BE2C (cell line): ENCODE measurements at regions not wholly inside any gene's neighbourhood (a gene's known extent, or its start where the extent isn't known, plus 50 kb on each side); places are given as distances from the start of the nearest gene placed in this dataset.

Experiments
- DNase-seq: peaks from one replicate; pipeline ENCODE4 v3.0.0-alpha.2; 2020
- H3K27me3 ChIP-seq: fragments of 250-450 bp; sonication (Bioruptor Pico); 2 replicates; pipeline ENCODE4 v1.5.1; 2020; ENCODE audit warnings: mild to moderate bottlenecking
- H3K36me3 ChIP-seq: fragments of 250-450 bp; sonication (Bioruptor Pico); 2 replicates; pipeline ENCODE4 v1.5.1; 2020; ENCODE audit warnings: mild to moderate bottlenecking
- H3K4me1 ChIP-seq: fragments of 250-450 bp; sonication (Bioruptor Pico); 2 replicates; pipeline ENCODE4 v1.5.1; 2020
- H3K4me3 ChIP-seq: 2 replicates; pipeline ENCODE4 v1.5.1; 2011; ENCODE audit warnings: low read depth, low read length
- H3K9me3 ChIP-seq: fragments of 250-450 bp; sonication (Bioruptor Pico); 2 replicates; pipeline ENCODE4 v1.5.1; 2020
- CTCF ChIP-seq: IDR thresholded peaks from 2 replicates; pipeline ENCODE4 v1.5.1; 2012; ENCODE audit warnings: mild to moderate bottlenecking, low read depth, low read length

GRCh38 chr16:65414284-65414984 is 292.6 kb upstream of the CDH11 start:
- Histone ChIP-seq H3K4me1 (peaks cover 2% of the 10 kb centered on the region; the same call in 1 of the 2 replicates), H3K27me3 (no peaks in the 10 kb centered on the region), H3K36me3 (no peaks in the 10 kb centered on the region), H3K9me3 (no peaks in the 10 kb centered on the region), H3K4me3 (no peak overlapping the region)
- no peak for TF ChIP-seq CTCF
- DNase-seq = no peak

- DNase-seq = no peak
- no peaks in the 10 kb centered on the region for H3K36me3 ChIP-seq
- no peak overlapping the region for H3K4me3 ChIP-seq
- TF ChIP-seq CTCF = no peak
- no peaks in the 10 kb centered on the region for H3K9me3 ChIP-seq
- H3K27me3 ChIP-seq = no peaks in the 10 kb centered on the region
- H3K4me1 ChIP-seq = peaks cover 2% of the 10 kb centered on the region; the same call in 1 of the 2 replicates
Observed at GRCh38 chr16:65413861-65414260, 292.0 kb upstream of the CDH11 start.

- peaks cover 2% of the 10 kb centered on the region; the same call in 1 of the 2 replicates for H3K4me1 ChIP-seq
- TF ChIP-seq CTCF = no peak
- H3K27me3 ChIP-seq = no peaks in the 10 kb centered on the region
- no peak for DNase-seq
- no peaks in the 10 kb centered on the region for H3K9me3 ChIP-seq
- no peaks in the 10 kb centered on the region for H3K36me3 ChIP-seq
- H3K4me3 ChIP-seq = no peak overlapping the region
Observed at GRCh38 chr16:65410801-65411200, 288.9 kb upstream of the CDH11 start.

- Histone ChIP-seq H3K9me3 (no peaks in the 10 kb centered on the region), H3K36me3 (no peaks in the 10 kb centered on the region), H3K4me1 (peaks cover 1% of the 10 kb centered on the region; the same call in 1 of the 2 replicates), H3K4me3 (no peak overlapping the region), H3K27me3 (no peaks in the 10 kb centered on the region)
- TF ChIP-seq CTCF = no peak
- no peak for DNase-seq
Observed at GRCh38 chr16:65409510-65409909, 287.6 kb upstream of the CDH11 start.

GRCh38 chr16:65406933-65407332 is 285.1 kb upstream of the CDH11 start:
- H3K27me3 ChIP-seq = no peaks in the 10 kb centered on the region
- H3K4me3 ChIP-seq = no peak overlapping the region
- no peaks in the 10 kb centered on the region for H3K9me3 ChIP-seq
- H3K36me3 ChIP-seq = no peaks in the 10 kb centered on the region
- no peak for DNase-seq
- no peak for TF ChIP-seq CTCF
- no peaks in the 10 kb centered on the region for H3K4me1 ChIP-seq

- no peak for TF ChIP-seq CTCF
Observed at GRCh38 chr16:65406116-65406515, 284.3 kb upstream of the CDH11 start.

More at GRCh38 chr16:65406116-65406515, 284.3 kb upstream of the CDH11 start:
- no peak for DNase-seq
- Histone ChIP-seq H3K4me3 (no peak overlapping the region), H3K4me1 (no peaks in the 10 kb centered on the region), H3K9me3 (no peaks in the 10 kb centered on the region), H3K27me3 (no peaks in the 10 kb centered on the region), H3K36me3 (no peaks in the 10 kb centered on the region)
